B cell (primary cell): ENCODE measurements at regions not wholly inside any gene's neighbourhood (a gene's known extent, or its start where the extent isn't known, plus 50 kb on each side); places are given as distances from the start of the nearest gene placed in this dataset.

ENCODE experiments used
- CTCF ChIP-seq: fragments of 200-600 bp; IDR thresholded peaks from one replicate; pipeline ENCODE4 v1.8.0; 2022; ENCODE audit warnings: antibody characterized with exemption, mild to moderate bottlenecking
- EZH2 ChIP-seq: IDR thresholded peaks from 2 replicates; pipeline ENCODE4 v1.6.1; 2012; ENCODE audit warnings: borderline replicate concordance, low read depth, mild to moderate bottlenecking, moderate library complexity, low read length; ENCODE audit not compliant: insufficient read depth, poor library complexity, severe bottlenecking

DNA sequence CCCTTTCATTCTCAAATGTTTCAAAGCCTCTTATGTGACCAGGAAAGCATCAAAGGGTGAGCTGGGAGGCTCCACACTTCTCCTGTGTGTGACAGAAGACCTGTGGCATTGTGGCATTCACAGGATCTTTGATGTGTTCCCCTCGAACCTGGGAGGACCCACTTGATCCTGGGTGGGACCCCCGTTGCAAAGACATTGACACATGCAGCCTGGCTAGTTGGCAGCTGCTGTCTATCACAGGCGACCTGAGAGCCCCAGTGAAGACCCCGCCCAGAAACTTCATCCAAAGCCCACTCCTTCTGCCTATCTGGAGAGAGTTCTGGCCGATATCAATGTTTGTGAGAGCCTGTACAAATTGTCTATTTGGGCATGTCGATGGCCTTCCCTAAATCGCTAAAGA is 140.4 kb upstream of the ATP2B2 start:
- no peak for TF ChIP-seq CTCF
- no peak for TF ChIP-seq EZH2
